Peyer's patch (tissue), 4 donors: ENCODE measurements at regions not wholly inside any gene's neighbourhood (a gene's known extent, or its start where the extent isn't known, plus 50 kb on each side); places are given as distances from the start of the nearest gene placed in this dataset.
"Not testable (repeated sequence)": the region's sequence is repeated elsewhere in the genome, so short reads cannot be mapped to it uniquely, and the experiment has no call there.

Experiments used
- DNase-seq, 3 donors: peaks; one replicate each; pipeline ENCODE4 v3.0.0-alpha.2; 2017 to 2019
- H3K27ac ChIP-seq, 4 donors: fragments of 200-600 bp; sonication (generic); one replicate each; pipeline ENCODE4 v1.5.1; 2016 to 2019
- H3K27me3 ChIP-seq, 2 donors: fragments of 200-600 bp; sonication (generic); one replicate each; pipeline ENCODE4 v1.5.1; 2019
- H3K36me3 ChIP-seq, 3 donors: fragments of 200-600 bp; sonication (generic); one replicate each; pipeline ENCODE4 v1.5.1; 2016 to 2019
- H3K4me1 ChIP-seq, 4 donors: fragments of 200-600 bp; sonication (generic); one replicate each; pipeline ENCODE4 v1.5.1; 2016 to 2019
- H3K4me3 ChIP-seq, 4 donors: fragments of 200-600 bp; sonication (generic); 1 replicate in 3 of 4; 2 replicates in 1 of 4; pipeline ENCODE4 v1.5.1; 2016 to 2019; ENCODE audit warnings: mild to moderate bottlenecking in 1 of 4
- H3K9me3 ChIP-seq, 4 donors: fragments of 200-600 bp; sonication (generic); one replicate each; pipeline ENCODE4 v1.5.1; 2016 to 2019; ENCODE audit warnings: mild to moderate bottlenecking in 1 of 4
- POLR2A ChIP-seq, 2 donors: fragments of 450-650 bp; IDR thresholded peaks; one replicate each; pipeline ENCODE4 v1.5.1; 2017; ENCODE audit warnings: antibody characterized with exemption in 2 of 2, mild to moderate bottlenecking in 2 of 2, moderate library complexity in 2 of 2
- TF ChIP-seq, protein P1 (sequence below), 6 experiments: fragments of 450-650 bp in 4 of 6; fragments of 200-600 bp in 2 of 6; sonication (generic) in 1 of 6; IDR thresholded peaks; one replicate each; pipeline ENCODE4 v1.5.1; 2017 to 2019; ENCODE audit warnings: antibody characterized with exemption in 6 of 6, mild to moderate bottlenecking in 3 of 6, moderate library complexity in 1 of 6

DNA sequence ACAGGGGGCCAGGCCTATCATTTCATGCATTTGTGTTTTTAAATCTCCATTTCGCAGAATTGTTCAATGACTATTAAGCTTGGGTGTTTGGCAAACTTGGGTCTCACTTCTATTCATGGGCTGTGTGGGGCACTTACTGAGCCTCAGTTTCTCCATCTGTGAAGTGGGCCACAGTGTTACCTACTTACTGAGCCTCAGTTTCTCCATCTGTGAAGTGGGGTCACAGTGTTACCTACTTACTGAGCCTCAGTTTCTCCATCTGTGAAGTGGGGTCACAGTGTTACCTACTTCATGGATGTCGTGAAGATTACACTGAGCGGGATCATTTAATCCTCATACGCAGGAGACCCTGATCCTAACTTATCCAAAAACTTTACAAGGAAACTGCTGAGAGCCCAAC lies 115.1 kb upstream of the STX18 start:
- no peaks in the 10 kb centered on the region for H3K9me3 ChIP-seq
- no peak for TF ChIP-seq POLR2A (IDR thresholded peaks at IDR 0.05)
- DNase-seq = no peak
- H3K4me3 ChIP-seq = no peak overlapping the region
- H3K36me3 ChIP-seq = no peaks in the 10 kb centered on the region
- no peaks in the 10 kb centered on the region for H3K27me3 ChIP-seq
- no peak overlapping the region for H3K27ac ChIP-seq
- H3K4me1 ChIP-seq = no peaks in the 10 kb centered on the region

DNA sequence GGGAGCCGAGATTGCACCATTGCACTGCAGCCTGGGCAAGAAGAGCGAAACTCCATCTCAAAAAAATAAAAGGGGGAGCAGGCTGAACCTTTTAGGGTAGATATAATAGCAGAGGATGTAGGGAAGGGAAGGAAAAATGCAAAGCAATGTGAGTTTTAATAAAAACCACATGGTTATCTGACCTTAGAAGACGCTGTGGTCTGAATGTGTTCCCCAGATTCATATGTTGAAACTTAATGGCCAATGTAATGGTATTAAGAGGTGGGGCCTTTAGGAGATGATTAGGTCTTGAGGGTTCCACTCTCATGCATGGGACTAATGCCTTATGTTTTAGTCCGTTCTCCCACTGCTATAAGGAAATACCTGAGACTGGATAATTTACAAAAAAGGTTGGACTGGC lies 114.1 kb upstream of the STX18 start:
- DNase-seq = no peak
- Histone ChIP-seq H3K4me3 (no peak overlapping the region), H3K27ac (no peak overlapping the region), H3K4me1 (no peaks in the 10 kb centered on the region), H3K9me3 (no peaks in the 10 kb centered on the region), H3K36me3 (no peaks in the 10 kb centered on the region), H3K27me3 (no peaks in the 10 kb centered on the region)
- TF ChIP-seq, protein P1, sequence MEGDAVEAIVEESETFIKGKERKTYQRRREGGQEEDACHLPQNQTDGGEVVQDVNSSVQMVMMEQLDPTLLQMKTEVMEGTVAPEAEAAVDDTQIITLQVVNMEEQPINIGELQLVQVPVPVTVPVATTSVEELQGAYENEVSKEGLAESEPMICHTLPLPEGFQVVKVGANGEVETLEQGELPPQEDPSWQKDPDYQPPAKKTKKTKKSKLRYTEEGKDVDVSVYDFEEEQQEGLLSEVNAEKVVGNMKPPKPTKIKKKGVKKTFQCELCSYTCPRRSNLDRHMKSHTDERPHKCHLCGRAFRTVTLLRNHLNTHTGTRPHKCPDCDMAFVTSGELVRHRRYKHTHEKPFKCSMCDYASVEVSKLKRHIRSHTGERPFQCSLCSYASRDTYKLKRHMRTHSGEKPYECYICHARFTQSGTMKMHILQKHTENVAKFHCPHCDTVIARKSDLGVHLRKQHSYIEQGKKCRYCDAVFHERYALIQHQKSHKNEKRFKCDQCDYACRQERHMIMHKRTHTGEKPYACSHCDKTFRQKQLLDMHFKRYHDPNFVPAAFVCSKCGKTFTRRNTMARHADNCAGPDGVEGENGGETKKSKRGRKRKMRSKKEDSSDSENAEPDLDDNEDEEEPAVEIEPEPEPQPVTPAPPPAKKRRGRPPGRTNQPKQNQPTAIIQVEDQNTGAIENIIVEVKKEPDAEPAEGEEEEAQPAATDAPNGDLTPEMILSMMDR (IDR thresholded peaks at IDR 0.05) = no peak
- no peak for TF ChIP-seq POLR2A (IDR thresholded peaks at IDR 0.05)

DNA sequence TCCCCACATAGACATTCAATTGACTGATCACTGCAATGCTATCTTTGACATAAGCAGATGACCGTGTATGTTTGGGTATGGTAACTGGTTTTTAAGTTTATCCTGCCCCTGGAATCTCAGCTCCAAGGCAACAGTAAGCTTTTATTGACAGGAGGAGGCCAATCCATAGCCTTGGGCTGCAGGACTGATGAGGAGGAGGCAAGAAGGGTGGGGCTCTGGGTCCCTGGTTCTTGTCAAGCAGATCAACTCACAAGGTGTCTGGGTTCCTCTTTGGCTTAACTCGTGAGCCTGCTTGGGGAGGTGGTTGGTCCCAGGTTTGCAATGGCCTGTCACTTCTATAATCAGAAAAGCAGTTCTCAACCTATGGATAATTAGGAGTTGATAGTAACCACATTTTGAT lies 113.2 kb upstream of the STX18 start:
- no peaks in the 10 kb centered on the region for H3K9me3 ChIP-seq
- H3K4me1 ChIP-seq = no peaks in the 10 kb centered on the region
- H3K4me3 ChIP-seq = no peak overlapping the region
- no peaks in the 10 kb centered on the region for H3K36me3 ChIP-seq
- TF ChIP-seq, protein P1 (IDR thresholded peaks at IDR 0.05) = no peak
- TF ChIP-seq POLR2A (IDR thresholded peaks at IDR 0.05) = no peak
- no peaks in the 10 kb centered on the region for H3K27me3 ChIP-seq
- no peak overlapping the region for H3K27ac ChIP-seq
- DNase-seq = no peak

DNA sequence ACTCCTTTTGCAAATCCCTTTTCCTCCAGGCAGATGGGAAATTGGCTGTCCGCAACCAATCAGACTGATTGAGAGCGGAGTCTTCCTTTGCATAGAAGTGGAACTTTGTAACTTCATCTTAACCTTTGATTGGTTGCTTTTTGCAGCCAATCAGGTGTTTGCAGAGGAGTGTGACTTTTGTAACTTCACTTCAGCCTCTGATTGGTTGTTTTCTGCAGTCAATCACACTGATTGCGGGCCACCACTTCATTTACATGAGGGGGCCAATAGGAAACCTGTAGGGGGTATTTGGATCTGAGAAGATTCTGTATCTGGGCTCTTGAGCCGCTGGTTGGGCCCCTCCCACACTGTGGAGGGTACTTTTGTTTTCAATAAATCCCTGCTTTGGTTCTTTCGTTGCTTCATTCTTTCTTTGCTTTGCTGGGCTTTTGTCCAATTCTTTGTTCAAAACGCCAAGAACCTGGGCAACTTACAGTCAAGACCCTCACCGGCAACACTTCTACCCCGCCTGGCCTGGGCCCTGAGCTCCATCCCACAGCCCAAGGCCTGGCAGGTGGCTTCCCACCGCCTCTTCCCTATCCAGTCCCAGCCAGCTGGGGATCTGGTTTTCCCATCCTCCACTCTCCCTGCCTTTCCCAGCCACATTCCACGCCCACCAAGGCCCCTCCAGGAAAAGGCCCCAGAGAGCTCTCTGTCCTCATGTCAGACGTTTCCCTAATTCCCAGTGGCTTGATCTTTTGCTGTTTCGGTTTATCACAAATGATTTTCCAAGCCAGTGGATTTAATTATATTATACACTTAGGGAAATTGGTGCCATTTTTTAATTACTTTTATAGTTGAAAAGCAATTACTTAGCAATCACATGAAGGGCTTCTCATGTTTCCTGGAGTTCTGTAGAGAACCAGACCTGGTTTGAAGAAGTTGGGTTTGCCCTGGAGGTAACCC lies 110.2 kb upstream of the STX18 start:
- Histone ChIP-seq H3K9me3 (no peaks in the 10 kb centered on the region), H3K36me3 (no peaks in the 10 kb centered on the region), H3K4me1 (no peaks in the 10 kb centered on the region)

DNA sequence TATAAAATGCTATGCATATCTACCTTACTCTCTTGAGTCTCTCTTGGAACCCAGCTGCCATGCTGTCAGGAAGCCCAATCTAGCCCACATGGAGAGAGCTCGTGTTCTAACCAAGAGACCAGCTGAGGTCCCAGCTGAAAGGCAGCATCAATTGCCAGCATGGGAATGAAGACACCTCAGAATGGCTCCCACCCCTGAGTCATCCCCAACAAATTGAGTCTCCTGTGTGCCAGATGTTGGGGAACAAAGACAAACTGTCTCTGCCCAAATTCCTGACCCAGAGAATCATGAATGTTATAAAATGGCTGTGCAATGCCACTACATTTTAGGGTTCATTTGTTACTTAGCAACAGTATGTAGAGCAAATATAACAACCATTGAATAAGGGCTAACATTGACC lies 105.2 kb upstream of the STX18 start:
- no peaks in the 10 kb centered on the region for H3K9me3 ChIP-seq
- H3K27me3 ChIP-seq = no peaks in the 10 kb centered on the region
- no peaks in the 10 kb centered on the region for H3K36me3 ChIP-seq
- H3K4me3 ChIP-seq = no peak overlapping the region
- H3K4me1 ChIP-seq = no peaks in the 10 kb centered on the region
- H3K27ac ChIP-seq = no peak overlapping the region
- TF ChIP-seq POLR2A (IDR thresholded peaks at IDR 0.05) = no peak
- TF ChIP-seq, protein P1 (IDR thresholded peaks at IDR 0.05) = no peak
- no peak for DNase-seq

More for the DNA sequence above, 110.2 kb upstream of the STX18 start:
- Histone ChIP-seq H3K27ac (no peak overlapping the region), H3K27me3 (no peaks in the 10 kb centered on the region), H3K4me3 (no peak overlapping the region)
- DNase-seq = no peak
- no peak for TF ChIP-seq POLR2A (IDR thresholded peaks at IDR 0.05)
- TF ChIP-seq, protein P1 (IDR thresholded peaks at IDR 0.05) = no peak

DNA sequence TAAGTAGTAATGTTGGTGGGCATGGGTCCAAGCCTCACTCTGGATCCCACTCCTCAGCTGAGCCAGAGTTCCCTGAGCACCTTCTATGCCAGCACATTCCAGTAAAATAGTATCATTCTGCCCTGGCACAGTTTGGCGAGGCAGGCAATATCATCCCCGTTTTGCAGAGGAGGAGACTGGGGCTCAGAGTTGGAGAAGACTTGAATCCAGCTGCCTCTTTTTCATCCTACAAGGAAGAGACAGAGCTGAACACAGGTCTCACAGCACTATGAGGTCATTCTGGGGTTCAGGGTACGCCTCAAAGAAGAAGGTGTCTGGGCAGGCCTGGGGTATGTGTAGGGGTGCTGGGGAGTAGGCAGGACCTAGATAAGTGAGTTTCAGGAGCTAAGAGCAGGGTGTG lies 103.9 kb upstream of the STX18 start:
- no peaks in the 10 kb centered on the region for H3K4me1 ChIP-seq
- DNase-seq = no peak
- no peaks in the 10 kb centered on the region for H3K36me3 ChIP-seq
- H3K9me3 ChIP-seq = no peaks in the 10 kb centered on the region
- no peak overlapping the region for H3K27ac ChIP-seq
- H3K27me3 ChIP-seq = no peaks in the 10 kb centered on the region
- TF ChIP-seq, protein P1 (IDR thresholded peaks at IDR 0.05) = no peak
- TF ChIP-seq POLR2A (IDR thresholded peaks at IDR 0.05) = no peak
- no peak overlapping the region for H3K4me3 ChIP-seq

DNA sequence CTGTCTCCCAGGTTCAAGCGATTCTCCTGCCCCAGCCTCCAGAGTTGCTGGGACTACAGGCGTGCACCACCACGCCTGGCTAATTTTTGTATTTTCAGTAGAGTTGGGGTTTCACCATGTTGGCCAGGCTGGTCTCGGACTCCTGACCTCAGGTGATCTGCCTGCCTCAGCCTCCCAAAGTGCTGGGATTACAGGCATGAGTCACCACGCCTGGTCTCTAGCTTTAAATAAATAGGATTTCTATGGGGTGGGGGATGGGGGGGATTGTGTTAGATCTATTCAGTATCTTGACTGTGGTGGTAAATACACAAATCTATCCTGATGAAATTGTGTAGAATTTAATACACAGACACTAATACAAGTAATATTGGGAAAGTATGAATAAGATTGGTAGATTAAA lies 102.4 kb upstream of the STX18 start:
- H3K27me3 ChIP-seq, H3K4me3 ChIP-seq, H3K36me3 ChIP-seq, H3K27ac ChIP-seq, H3K9me3 ChIP-seq, DNase-seq, H3K4me1 ChIP-seq: not testable (repeated sequence)

DNA sequence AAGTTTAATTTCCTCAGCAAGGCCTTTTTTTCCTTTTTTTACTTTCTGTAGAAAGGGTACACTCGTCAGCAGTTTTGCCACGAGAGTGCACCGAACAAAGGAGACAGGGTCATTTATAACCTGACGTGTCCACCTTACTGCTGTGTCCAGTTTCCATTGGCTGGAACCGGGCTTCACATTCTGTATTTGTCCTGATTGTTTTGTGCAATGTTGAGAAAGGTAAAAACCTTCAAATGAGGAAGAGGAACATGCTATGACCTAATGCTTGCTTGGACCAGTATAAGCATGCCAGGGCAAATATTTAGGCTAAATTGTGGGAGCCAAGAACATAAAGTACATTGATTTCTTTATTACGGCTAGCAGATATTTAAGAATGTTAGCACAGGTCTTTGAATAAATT lies 101.9 kb upstream of the STX18 start:
- not testable (repeated sequence) for H3K27me3 ChIP-seq, H3K27ac ChIP-seq, H3K4me1 ChIP-seq, DNase-seq, H3K4me3 ChIP-seq, H3K36me3 ChIP-seq, H3K9me3 ChIP-seq
